GM19467 (cell line): ENCODE measurements at regions not wholly inside any gene's neighbourhood (a gene's known extent, or its start where the extent isn't known, plus 50 kb on each side); places are given as distances from the start of the nearest gene placed in this dataset.

ENCODE experiments used
- ATAC-seq: cut with Tn5 transposase; IDR thresholded peaks from one replicate; pipeline ENCODE4 v1.9.1; 2021; ENCODE audit warnings: mild to moderate bottlenecking, moderate library complexity; ENCODE audit not compliant: unreplicated experiment

- ATAC-seq = no peak
These were observed 239.1 kb upstream of the HTR2A start for GRCh38 chr13:47135800-47136503.

GRCh38 chr13:47134939-47135489 lies 238.2 kb upstream of the HTR2A start:
- no peak for ATAC-seq

GRCh38 chr13:47133011-47133445 lies 236.2 kb upstream of the HTR2A start:
- no peak for ATAC-seq

GRCh38 chr13:47129461-47129860 lies 232.6 kb upstream of the HTR2A start:
- ATAC-seq = no peak

GRCh38 chr13:47126432-47126831 lies 229.6 kb upstream of the HTR2A start:
- no peak for ATAC-seq

- ATAC-seq = no peak
These were observed 224.4 kb upstream of the HTR2A start for GRCh38 chr13:47121092-47121763.

- no peak for ATAC-seq
These were observed 223.4 kb upstream of the HTR2A start for GRCh38 chr13:47120282-47120681.

- ATAC-seq = no peak
These were observed 222.9 kb upstream of the HTR2A start for GRCh38 chr13:47119575-47120235.

- ATAC-seq = no peak
These were observed 220.4 kb upstream of the HTR2A start for GRCh38 chr13:47117268-47117667.

GRCh38 chr13:47114030-47114429 lies 217.2 kb upstream of the HTR2A start:
- no peak for ATAC-seq

GRCh38 chr13:47112903-47113299 lies 216.0 kb upstream of the HTR2A start:
- no peak for ATAC-seq

- ATAC-seq = no peak
These were observed 215.5 kb upstream of the HTR2A start for GRCh38 chr13:47112205-47112902.

GRCh38 chr13:47111499-47111898 lies 214.6 kb upstream of the HTR2A start:
- ATAC-seq = no peak

- ATAC-seq = no peak
These were observed 214.0 kb upstream of the HTR2A start for GRCh38 chr13:47110833-47111240.

- ATAC-seq = no peak
These were observed 213.3 kb upstream of the HTR2A start for GRCh38 chr13:47110141-47110540.

- ATAC-seq = peak; percentile 91
These were observed 212.2 kb upstream of the HTR2A start for GRCh38 chr13:47109028-47109427.

- ATAC-seq = peak; percentile 82
These were observed 203.5 kb upstream of the HTR2A start for GRCh38 chr13:47100214-47100853.

- peak; percentile 87 for ATAC-seq
These were observed 198.0 kb upstream of the HTR2A start for GRCh38 chr13:47094734-47095434.

GRCh38 chr13:47092202-47092601 lies 195.3 kb upstream of the HTR2A start:
- no peak for ATAC-seq

GRCh38 chr13:47087841-47088240 lies 191.0 kb upstream of the HTR2A start:
- ATAC-seq = no peak
